ENCODE measurements at regions not wholly inside any gene's neighbourhood (a gene's known extent, or its start where the extent isn't known, plus 50 kb on each side); places are given as distances from the start of the nearest gene placed in this dataset.

DNA sequence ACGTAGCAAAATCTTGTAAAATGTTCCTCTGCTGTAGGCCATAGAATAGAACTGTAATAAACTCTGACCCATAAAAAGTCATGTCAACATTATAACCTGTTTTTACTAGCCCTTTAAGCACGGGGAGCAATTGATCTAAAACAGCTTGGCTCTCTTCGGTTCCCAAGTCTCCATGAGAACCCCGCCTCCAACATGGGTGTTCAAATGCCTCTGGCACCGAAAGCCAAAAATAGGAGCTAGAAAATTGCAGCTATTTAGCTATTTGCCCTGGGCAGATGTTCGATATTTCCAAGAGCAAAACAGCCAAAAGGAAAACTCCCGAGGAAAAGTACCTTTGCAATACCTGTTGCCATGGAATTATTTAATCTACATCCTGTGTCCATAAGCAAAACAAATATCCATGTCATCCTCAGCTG, 563.1 kb downstream of the EFNB2 start:
- no peak for ATAC-seq (ENCODE audit: low FRiP score)
- TF ChIP-seq, protein P1, sequence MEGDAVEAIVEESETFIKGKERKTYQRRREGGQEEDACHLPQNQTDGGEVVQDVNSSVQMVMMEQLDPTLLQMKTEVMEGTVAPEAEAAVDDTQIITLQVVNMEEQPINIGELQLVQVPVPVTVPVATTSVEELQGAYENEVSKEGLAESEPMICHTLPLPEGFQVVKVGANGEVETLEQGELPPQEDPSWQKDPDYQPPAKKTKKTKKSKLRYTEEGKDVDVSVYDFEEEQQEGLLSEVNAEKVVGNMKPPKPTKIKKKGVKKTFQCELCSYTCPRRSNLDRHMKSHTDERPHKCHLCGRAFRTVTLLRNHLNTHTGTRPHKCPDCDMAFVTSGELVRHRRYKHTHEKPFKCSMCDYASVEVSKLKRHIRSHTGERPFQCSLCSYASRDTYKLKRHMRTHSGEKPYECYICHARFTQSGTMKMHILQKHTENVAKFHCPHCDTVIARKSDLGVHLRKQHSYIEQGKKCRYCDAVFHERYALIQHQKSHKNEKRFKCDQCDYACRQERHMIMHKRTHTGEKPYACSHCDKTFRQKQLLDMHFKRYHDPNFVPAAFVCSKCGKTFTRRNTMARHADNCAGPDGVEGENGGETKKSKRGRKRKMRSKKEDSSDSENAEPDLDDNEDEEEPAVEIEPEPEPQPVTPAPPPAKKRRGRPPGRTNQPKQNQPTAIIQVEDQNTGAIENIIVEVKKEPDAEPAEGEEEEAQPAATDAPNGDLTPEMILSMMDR (IDR thresholded peaks at IDR 0.05): no peak
- DNase-seq (ENCODE audit: low spot score): no peak

DNA sequence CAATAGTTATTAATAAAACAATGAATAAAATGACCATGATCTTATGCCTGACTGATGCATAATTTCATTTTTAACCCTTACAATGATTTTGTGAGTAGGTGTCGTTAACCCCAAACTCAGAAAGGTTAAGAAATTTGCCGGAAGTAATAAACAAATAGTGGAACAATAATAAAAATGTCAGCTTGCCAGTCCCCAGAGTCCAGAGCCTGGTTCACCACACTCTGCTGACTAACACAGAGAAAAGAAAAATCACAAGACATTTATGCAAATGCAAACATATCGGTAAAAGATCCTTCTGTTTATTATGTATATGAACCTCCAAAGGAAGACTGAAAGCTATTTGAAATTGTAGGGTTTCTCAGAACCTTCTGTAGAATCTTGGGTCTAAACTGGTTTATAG, 563.7 kb downstream of the EFNB2 start:
- TF ChIP-seq, protein P1 (IDR thresholded peaks at IDR 0.05): no peak
- DNase-seq (ENCODE audit: low spot score) (no peak), ATAC-seq (ENCODE audit: low FRiP score) (no peak)

DNA sequence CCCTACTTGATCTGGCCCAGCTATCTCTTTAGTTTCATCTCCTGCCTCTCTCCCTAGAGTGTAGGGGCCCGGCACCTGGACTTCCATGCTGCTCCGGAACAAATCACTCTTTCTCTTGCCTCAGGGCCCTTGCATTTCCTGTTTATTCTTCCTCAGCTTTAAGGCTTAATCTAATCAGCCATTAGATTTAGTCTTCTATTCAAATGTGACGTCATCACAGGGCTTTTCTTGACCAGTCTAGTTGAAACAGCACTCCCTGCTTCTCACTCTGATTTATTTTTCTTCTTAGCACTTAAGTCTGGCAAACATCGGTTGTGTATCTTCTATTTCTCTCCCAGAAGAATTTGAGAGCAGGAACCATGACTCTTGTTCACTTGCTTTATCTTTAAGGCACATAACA, 564.1 kb downstream of the EFNB2 start:
- TF ChIP-seq, protein P1 (IDR thresholded peaks at IDR 0.05): no peak
- DNase-seq (ENCODE audit: low spot score) (no peak), ATAC-seq (ENCODE audit: low FRiP score) (no peak)

DNA sequence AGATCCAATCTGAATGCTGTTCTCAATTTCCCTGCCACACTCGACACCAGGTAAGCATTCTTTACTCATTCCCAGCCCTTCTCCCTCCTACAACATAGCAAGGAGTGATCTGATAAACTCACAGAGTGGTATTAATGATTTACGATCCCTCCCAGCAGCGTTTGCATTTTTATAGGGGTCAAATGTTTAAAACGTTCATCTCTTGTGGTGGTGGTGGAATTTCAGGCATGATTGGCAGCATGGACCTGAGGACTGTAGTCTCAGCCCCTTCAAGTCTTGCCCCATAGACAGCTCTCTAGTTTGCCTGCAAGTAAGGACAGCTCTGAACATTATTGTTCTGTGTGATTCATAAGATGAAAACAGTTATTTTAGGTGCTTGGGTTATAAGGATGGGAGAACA, 565.7 kb downstream of the EFNB2 start:
- ATAC-seq (ENCODE audit: low FRiP score): no peak
- TF ChIP-seq, protein P1 (IDR thresholded peaks at IDR 0.05): no peak
- DNase-seq (ENCODE audit: low spot score): no peak

DNA sequence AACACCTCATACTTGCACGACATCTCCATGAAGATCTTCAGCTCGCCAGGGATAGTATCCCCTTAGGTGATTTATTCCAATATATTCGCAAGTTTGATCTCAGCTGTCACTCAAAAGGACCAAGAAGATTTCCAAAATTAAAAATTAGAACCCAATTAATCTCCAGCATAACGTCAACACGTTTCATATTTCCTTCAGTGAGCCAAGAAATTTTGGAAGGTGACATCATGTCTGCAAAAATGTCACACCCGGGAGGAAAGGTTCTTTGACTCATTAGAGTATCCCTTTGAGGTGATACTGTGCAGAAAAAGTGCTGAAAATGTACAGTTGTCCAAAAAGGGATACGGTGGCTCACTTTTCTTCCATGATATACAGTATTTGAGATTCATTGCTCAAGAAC, 569.6 kb downstream of the EFNB2 start:
- ATAC-seq (ENCODE audit: low FRiP score) (no peak), DNase-seq (ENCODE audit: low spot score) (no peak)
- TF ChIP-seq, protein P1 (IDR thresholded peaks at IDR 0.05): no peak

DNA sequence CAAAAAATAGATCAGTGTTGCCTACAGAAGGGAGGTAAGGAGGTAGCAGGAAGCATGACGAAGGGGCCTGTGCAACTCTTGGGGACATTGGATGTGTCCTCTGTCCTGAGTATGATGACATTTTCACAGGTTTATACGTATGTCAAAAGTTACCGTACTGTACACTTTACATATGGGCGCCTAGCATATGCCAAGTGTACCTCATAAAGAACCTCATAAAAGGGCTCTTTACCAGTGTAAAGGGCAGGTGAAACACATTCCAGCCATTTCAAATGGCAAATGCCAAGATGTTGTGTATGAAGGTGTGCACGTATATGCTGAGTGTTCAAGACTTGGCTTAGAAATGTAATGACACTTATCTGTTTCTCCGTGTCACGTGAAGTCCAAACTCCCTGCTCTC, 573.4 kb downstream of the EFNB2 start:
- DNase-seq (ENCODE audit: low spot score) (no peak), ATAC-seq (ENCODE audit: low FRiP score) (no peak)
- TF ChIP-seq, protein P1 (IDR thresholded peaks at IDR 0.05): no peak

DNA sequence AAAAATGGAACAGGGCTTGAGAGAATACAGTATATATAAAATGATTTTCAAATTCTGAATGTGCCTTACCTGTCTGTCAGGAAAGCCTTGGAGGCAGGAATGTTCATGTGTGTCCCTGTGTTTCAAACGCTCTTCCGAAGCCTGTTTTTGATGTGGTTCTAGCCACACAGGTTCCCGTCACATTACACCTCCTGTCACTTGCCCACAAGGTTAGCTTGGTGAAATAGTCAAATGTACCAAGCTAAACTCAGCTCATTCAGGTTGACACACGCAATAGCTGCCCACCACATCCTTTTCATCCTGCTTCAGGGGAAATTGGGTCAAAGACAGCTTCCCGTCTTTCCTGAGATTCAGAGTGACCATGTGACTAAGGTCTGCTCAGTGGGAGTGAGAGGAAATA, 574.0 kb downstream of the EFNB2 start:
- ATAC-seq (ENCODE audit: low FRiP score): no peak
- TF ChIP-seq, protein P1 (IDR thresholded peaks at IDR 0.05): no peak

More for the DNA sequence above, 574.0 kb downstream of the EFNB2 start:
- no peak for DNase-seq (ENCODE audit: low spot score)

Measured in omental fat pad (tissue), 3 donors.